ENCODE measurements at regions not wholly inside any gene's neighbourhood (a gene's known extent, or its start where the extent isn't known, plus 50 kb on each side); places are given as distances from the start of the nearest gene placed in this dataset.

DNA sequence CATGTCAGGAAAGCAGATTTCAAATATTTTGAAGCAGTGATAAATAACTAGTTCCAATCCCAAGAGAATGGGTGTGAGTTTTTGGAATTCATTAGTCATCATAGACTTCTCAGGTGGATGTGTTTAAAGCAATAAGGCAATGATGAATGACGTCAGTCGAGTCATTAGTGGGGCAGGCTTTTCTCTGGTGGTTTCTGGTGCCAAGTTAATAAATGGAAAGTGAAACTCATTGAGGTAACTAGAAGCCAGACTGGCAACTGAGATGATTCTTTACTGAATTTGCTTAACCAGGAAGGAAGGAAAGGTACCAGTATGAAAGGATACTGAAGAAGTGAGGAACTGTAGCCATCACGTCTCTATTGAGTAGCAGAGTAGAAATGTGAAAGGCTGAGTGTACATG lies 311.0 kb downstream of the GPAM start:
- no peak for TF ChIP-seq RCOR1 (IDR thresholded peaks at IDR 0.05; ENCODE audit: insufficient replicate concordance, low read length)
- no peak for TF ChIP-seq POLR2A (IDR thresholded peaks at IDR 0.05; ENCODE audit: low read depth, low read length)
- no peak for TF ChIP-seq NFE2L2 (IDR thresholded peaks at IDR 0.05; ENCODE audit: low read depth, low read length)
- no peak for TF ChIP-seq CTCF (conservative IDR thresholded peaks at IDR 0.05; ENCODE audit: low read depth, low read length)
- TF ChIP-seq CEBPB (IDR thresholded peaks at IDR 0.05; ENCODE audit: low read depth, low read length) = no peak
- TF ChIP-seq ELK1 (IDR thresholded peaks at IDR 0.05; ENCODE audit: borderline replicate concordance, low read depth, low read length) = no peak
- TF ChIP-seq USF2 (IDR thresholded peaks at IDR 0.05; ENCODE audit: low read depth, low read length) = no peak
- no peak for TF ChIP-seq CHD1 (IDR thresholded peaks at IDR 0.05; ENCODE audit: low read depth, low read length)
- no peak for TF ChIP-seq FOS (IDR thresholded peaks at IDR 0.05; ENCODE audit: low read depth, low read length)
- TF ChIP-seq MAFK (IDR thresholded peaks at IDR 0.05; ENCODE audit: low read depth, low read length) = no peak
- no peak for TF ChIP-seq BHLHE40 (IDR thresholded peaks at IDR 0.05; ENCODE audit: low read depth, low read length)
